Tibial nerve (tissue), 3 donors: ENCODE measurements at regions not wholly inside any gene's neighbourhood (a gene's known extent, or its start where the extent isn't known, plus 50 kb on each side); places are given as distances from the start of the nearest gene placed in this dataset.

Experiments used
- CTCF ChIP-seq, 5 experiments: fragments of 200-600 bp in 3 of 5; fragments of 450-650 bp in 2 of 5; sonication (generic) in 3 of 5; IDR thresholded peaks; one replicate each; pipeline ENCODE4 v1.5.1; 2016 to 2019; ENCODE audit warnings: antibody characterized with exemption in 5 of 5, mild to moderate bottlenecking in 3 of 5, moderate library complexity in 2 of 5
- POLR2A ChIP-seq, 2 donors: fragments of 450-650 bp; IDR thresholded peaks; one replicate each; pipeline ENCODE4 v1.6.1; 2017; ENCODE audit warnings: antibody characterized with exemption in 2 of 2, mild to moderate bottlenecking in 2 of 2, moderate library complexity in 2 of 2

- TF ChIP-seq CTCF (IDR thresholded peaks at IDR 0.05), result no peak
- TF ChIP-seq POLR2A (IDR thresholded peaks at IDR 0.05), result no peak
Observed at GRCh38 chr11:128089962-128090361, 497.4 kb downstream of the ETS1 start.
